HCT116 (cell line): ENCODE measurements at regions not wholly inside any gene's neighbourhood (a gene's known extent, or its start where the extent isn't known, plus 50 kb on each side); places are given as distances from the start of the nearest gene placed in this dataset.

Source experiments
- ATAC-seq: fragments of 200-7000 bp; cut with Tn5 transposase; 2 replicates; pipeline ENCODE4 v1.9.1; 2020; ENCODE audit warnings: mild to moderate bottlenecking, moderate library complexity
- BruUV-seq: library from RNA; stranded (reverse); fragments of 400-500 nt; replicated peaks from 2 replicates; lab custom pipeline; 2021; lab: Mats Ljungman, UMichigan
- CTCF ChIA-PET: fragments of 300-600 bp; sonication (Branson Sonifier 250); formaldehyde crosslinking; loops from one replicate; lab custom pipeline; 2021; ENCODE audit warnings: antibody characterized with exemption; lab: Charles Lee
- POLR2A ChIA-PET: fragments of 300-600, 350-600 bp; sonication (Branson Sonifier 250); formaldehyde crosslinking; loops from one replicate; lab custom pipeline; 2021; ENCODE audit warnings: antibody characterized with exemption; lab: Charles Lee
- RAD21 ChIA-PET, 2 experiments: fragments of 300-600 bp; sonication (Branson Sonifier 250); formaldehyde crosslinking; loops; one replicate each; lab custom pipeline; 2023; ENCODE audit warnings: low total read pairs in 2 of 2; ENCODE audit not compliant: uncharacterized antibody in 2 of 2, unreplicated experiment in 2 of 2, low non-redundant PET in 1 of 2; lab: Charles Lee
- DNase-seq: peaks from one replicate; pipeline ENCODE4 v3.0.0-alpha.2; 2010; ENCODE audit warnings: low read depth, low spot score
- H2AFZ ChIP-seq: fragments of 200-600 bp; shearing (Covaris generic), sonication (generic); 2 replicates; pipeline ENCODE4 v1.6.1; 2017; ENCODE audit warnings: low read depth, mixed run types, mixed read lengths, antibody characterized with exemption, low read length; ENCODE audit not compliant: poor library complexity, severe bottlenecking
- H3K27ac ChIP-seq: 2 replicates; pipeline ENCODE4 v1.5.1; 2012; ENCODE audit warnings: low read depth, low read length
- H3K27me3 ChIP-seq: fragments of 200-600 bp; sonication (generic); 2 replicates; pipeline ENCODE4 v1.6.1; 2016; ENCODE audit warnings: mixed run types, low read length, mixed read lengths; ENCODE audit not compliant: insufficient read depth
- H3K36me3 ChIP-seq, 2 experiments: fragments of 200-500 bp in 1 of 2; fragments of 200-600 bp in 1 of 2; sonication (Bioruptor generic) in 1 of 2; sonication (generic) in 1 of 2; 2 replicates each; pipeline versions ENCODE4 v1.5.1 to v1.6.1; 2014 to 2016; ENCODE audit warnings: low read length in 2 of 2, inconsistent platforms in 1 of 2, mixed read lengths in 1 of 2, mixed run types in 1 of 2; ENCODE audit not compliant: insufficient read depth in 2 of 2, control insufficient read depth in 1 of 2
- H3K4me1 ChIP-seq, 2 experiments: fragments of 200-600 bp in 1 of 2; sonication (generic) in 1 of 2; 2 replicates each; pipeline versions ENCODE4 v1.5.1 to v1.6.1; 2012 to 2017; ENCODE audit warnings: low read length in 2 of 2, inconsistent platforms in 1 of 2, mild to moderate bottlenecking in 1 of 2, mixed read lengths in 1 of 2, mixed run types in 1 of 2, moderate library complexity in 1 of 2; ENCODE audit not compliant: insufficient read depth in 2 of 2, control insufficient read depth in 1 of 2
- H3K4me2 ChIP-seq: fragments of 200-600 bp; sonication (generic); 2 replicates; pipeline ENCODE4 v1.6.1; 2017; ENCODE audit warnings: mixed run types, low read length, mixed read lengths
- H3K4me3 ChIP-seq, 2 experiments: fragments of 200-600 bp in 1 of 2; sonication (generic) in 1 of 2; replicated peaks in 1 of 2; 2 replicates each; pipeline ENCODE4 v1.5.1; 2011 to 2016; ENCODE audit warnings: low read length in 2 of 2, control low read depth in 1 of 2, low read depth in 1 of 2, mild to moderate bottlenecking in 1 of 2, mixed read lengths in 1 of 2, mixed run types in 1 of 2
- H3K79me2 ChIP-seq: fragments of 200-600 bp; sonication (generic); 2 replicates; pipeline ENCODE4 v1.6.1; 2017; ENCODE audit warnings: mild to moderate bottlenecking, mixed run types, low read length, moderate library complexity, mixed read lengths; ENCODE audit not compliant: insufficient read depth
- H3K9ac ChIP-seq: fragments of 200-600 bp; sonication (generic); 2 replicates; pipeline ENCODE4 v1.6.1; 2016; ENCODE audit warnings: low read length, mixed read lengths
- H3K9me2 ChIP-seq: fragments of 200-600 bp; sonication (generic), shearing (Covaris generic); 2 replicates; pipeline ENCODE4 v1.6.1; 2017; ENCODE audit warnings: mixed run types, mild to moderate bottlenecking, moderate library complexity; ENCODE audit not compliant: insufficient read depth
- H3K9me3 ChIP-seq, 2 experiments: fragments of 200-500 bp in 1 of 2; fragments of 200-600 bp in 1 of 2; sonication (Bioruptor generic) in 1 of 2; sonication (generic) in 1 of 2; 2 replicates each; pipeline ENCODE4 v1.6.1; 2014 to 2017; ENCODE audit warnings: low read length in 2 of 2, mixed read lengths in 2 of 2, inconsistent platforms in 1 of 2, low read depth in 1 of 2, mild to moderate bottlenecking in 1 of 2, mixed run types in 1 of 2, moderate library complexity in 1 of 2; ENCODE audit not compliant: control insufficient read depth in 1 of 2, insufficient read depth in 1 of 2
- H4K20me1 ChIP-seq: fragments of 200-600 bp; sonication (generic), shearing (Covaris generic); 2 replicates; pipeline ENCODE4 v1.6.1; 2017; ENCODE audit warnings: mixed run types, mild to moderate bottlenecking, moderate library complexity; ENCODE audit not compliant: insufficient read depth
- CBX3 ChIP-seq: IDR thresholded peaks from 2 replicates; pipeline ENCODE4 v1.6.1; 2012; ENCODE audit warnings: low read depth
- CEBPB ChIP-seq: IDR thresholded peaks from 2 replicates; pipeline ENCODE4 v1.6.1; 2012; ENCODE audit warnings: low read depth
- EGR1 ChIP-seq: IDR thresholded peaks from 2 replicates; pipeline ENCODE4 v1.6.1; 2012; ENCODE audit warnings: low read depth
- ELF1 ChIP-seq: IDR thresholded peaks from 2 replicates; pipeline ENCODE4 v1.6.1; 2012; ENCODE audit warnings: low read depth, borderline replicate concordance
- EZH2 ChIP-seq: fragments of 200-600 bp; sonication (generic); IDR thresholded peaks from 2 replicates; pipeline ENCODE4 v1.6.1; 2017; ENCODE audit warnings: antibody characterized with exemption, mixed run types
- JUND ChIP-seq: IDR thresholded peaks from 2 replicates; pipeline ENCODE4 v1.6.1; 2012
- RAD21 ChIP-seq: IDR thresholded peaks from 2 replicates; pipeline ENCODE4 v1.6.1; 2012; ENCODE audit warnings: low read depth, mild to moderate bottlenecking
- SP1 ChIP-seq: IDR thresholded peaks from 2 replicates; pipeline ENCODE4 v1.6.1; 2012; ENCODE audit warnings: low read depth
- SRF ChIP-seq: IDR thresholded peaks from 2 replicates; pipeline ENCODE4 v1.6.1; 2012; ENCODE audit warnings: low read depth
- TCF7L2 ChIP-seq: IDR thresholded peaks from 2 replicates; pipeline ENCODE4 v1.7.0; 2011; ENCODE audit warnings: borderline replicate concordance, inconsistent platforms; ENCODE audit not compliant: insufficient read depth, insufficient read length; ENCODE audit errors: extremely low read depth
- ZFX ChIP-seq: fragments of 450-650 bp; IDR thresholded peaks from 2 replicates; pipeline ENCODE4 v1.6.1; 2017
- ZNF274 ChIP-seq: fragments of 200-500 bp; sonication (Bioruptor generic); IDR thresholded peaks from 2 replicates; pipeline ENCODE4 v1.6.1; 2014; ENCODE audit warnings: mild to moderate bottlenecking, low read depth, low read length, inconsistent platforms
- intact Hi-C: fragments of 100-400 bp; cut with micrococcal nuclease; formaldehyde crosslinking; loops from 2 replicates; pipeline ENCODE4 v1.10.0; 2022
- TF ChIP-seq, protein P1 (sequence below): IDR thresholded peaks from 2 replicates; pipeline ENCODE4 v1.6.1; 2011; ENCODE audit warnings: mild to moderate bottlenecking, low read length, moderate library complexity; ENCODE audit not compliant: insufficient replicate concordance; ENCODE audit errors: extremely low read depth
- TF ChIP-seq, protein P2 (sequence below), 3 experiments: fragments of 200-600 bp in 1 of 3; sonication (generic) in 1 of 3; IDR thresholded peaks in 2 of 3; conservative IDR thresholded peaks in 1 of 3; 2 replicates each; pipeline ENCODE4 v1.5.1; 2012 to 2017; ENCODE audit warnings: low read depth in 2 of 3, low read length in 2 of 3, antibody characterized with exemption in 1 of 3, borderline replicate concordance in 1 of 3, control low read depth in 1 of 3, mild to moderate bottlenecking in 1 of 3, mixed read lengths in 1 of 3, mixed run types in 1 of 3, moderate library complexity in 1 of 3; ENCODE audit not compliant: insufficient read depth in 1 of 3
- TF ChIP-seq, protein P3 (sequence below): IDR thresholded peaks from 2 replicates; pipeline ENCODE4 v1.6.1; 2012
- TF ChIP-seq, protein P4 (sequence below): IDR thresholded peaks from 2 replicates; pipeline ENCODE4 v1.6.1; 2012; ENCODE audit warnings: low read depth
- TF ChIP-seq, protein P5 (sequence below): IDR thresholded peaks from 2 replicates; pipeline ENCODE4 v1.6.1; 2012

DNA sequence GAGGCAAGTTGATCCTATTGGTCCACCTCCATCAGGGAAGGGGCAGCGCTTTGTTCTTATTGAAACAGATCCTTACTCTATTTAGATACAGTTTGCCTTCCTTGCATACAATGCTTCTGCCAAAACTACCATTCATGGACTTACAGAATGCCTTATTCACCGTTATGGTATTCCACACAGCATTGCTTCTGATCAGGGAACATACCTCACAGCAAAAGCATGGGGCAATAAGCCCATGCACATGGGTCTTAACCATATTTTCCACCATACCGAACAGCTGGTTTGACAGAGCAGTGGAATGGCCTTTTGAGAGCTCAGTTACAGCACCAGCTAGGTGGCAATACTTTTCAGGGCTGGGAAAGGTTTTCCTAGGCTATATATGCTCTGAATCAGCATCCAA lies 544.8 kb upstream of the ADGRL4 start:
- CTCF ChIA-PET: no interaction called here
- Histone ChIP-seq H3K4me1 (no peaks in the 10 kb centered on the region), H3K79me2 (no peaks in the 10 kb centered on the region), H3K9me3 (no peaks in the 10 kb centered on the region), H3K9ac (no peak overlapping the region), H3K4me2 (no peak overlapping the region)
- intact Hi-C loops: no loop called here
- no peak for ATAC-seq
- no TSS peak for BruUV-seq
- TF ChIP-seq ZFX: no peak
- TF ChIP-seq, protein P1, sequence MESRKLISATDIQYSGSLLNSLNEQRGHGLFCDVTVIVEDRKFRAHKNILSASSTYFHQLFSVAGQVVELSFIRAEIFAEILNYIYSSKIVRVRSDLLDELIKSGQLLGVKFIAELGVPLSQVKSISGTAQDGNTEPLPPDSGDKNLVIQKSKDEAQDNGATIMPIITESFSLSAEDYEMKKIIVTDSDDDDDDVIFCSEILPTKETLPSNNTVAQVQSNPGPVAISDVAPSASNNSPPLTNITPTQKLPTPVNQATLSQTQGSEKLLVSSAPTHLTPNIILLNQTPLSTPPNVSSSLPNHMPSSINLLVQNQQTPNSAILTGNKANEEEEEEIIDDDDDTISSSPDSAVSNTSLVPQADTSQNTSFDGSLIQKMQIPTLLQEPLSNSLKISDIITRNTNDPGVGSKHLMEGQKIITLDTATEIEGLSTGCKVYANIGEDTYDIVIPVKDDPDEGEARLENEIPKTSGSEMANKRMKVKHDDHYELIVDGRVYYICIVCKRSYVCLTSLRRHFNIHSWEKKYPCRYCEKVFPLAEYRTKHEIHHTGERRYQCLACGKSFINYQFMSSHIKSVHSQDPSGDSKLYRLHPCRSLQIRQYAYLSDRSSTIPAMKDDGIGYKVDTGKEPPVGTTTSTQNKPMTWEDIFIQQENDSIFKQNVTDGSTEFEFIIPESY: no peak
- TF ChIP-seq RAD21: no peak
- no peak for TF ChIP-seq SRF
- no peak for TF ChIP-seq CEBPB
- TF ChIP-seq JUND: no peak
- TF ChIP-seq, protein P2, sequence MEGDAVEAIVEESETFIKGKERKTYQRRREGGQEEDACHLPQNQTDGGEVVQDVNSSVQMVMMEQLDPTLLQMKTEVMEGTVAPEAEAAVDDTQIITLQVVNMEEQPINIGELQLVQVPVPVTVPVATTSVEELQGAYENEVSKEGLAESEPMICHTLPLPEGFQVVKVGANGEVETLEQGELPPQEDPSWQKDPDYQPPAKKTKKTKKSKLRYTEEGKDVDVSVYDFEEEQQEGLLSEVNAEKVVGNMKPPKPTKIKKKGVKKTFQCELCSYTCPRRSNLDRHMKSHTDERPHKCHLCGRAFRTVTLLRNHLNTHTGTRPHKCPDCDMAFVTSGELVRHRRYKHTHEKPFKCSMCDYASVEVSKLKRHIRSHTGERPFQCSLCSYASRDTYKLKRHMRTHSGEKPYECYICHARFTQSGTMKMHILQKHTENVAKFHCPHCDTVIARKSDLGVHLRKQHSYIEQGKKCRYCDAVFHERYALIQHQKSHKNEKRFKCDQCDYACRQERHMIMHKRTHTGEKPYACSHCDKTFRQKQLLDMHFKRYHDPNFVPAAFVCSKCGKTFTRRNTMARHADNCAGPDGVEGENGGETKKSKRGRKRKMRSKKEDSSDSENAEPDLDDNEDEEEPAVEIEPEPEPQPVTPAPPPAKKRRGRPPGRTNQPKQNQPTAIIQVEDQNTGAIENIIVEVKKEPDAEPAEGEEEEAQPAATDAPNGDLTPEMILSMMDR (IDR thresholded peaks at IDR 0.05 in 2 of 3, conservative IDR thresholded peaks at IDR 0.05 in 1 of 3; ENCODE audit: borderline replicate concordance in 1 of 3, insufficient read depth in 1 of 3, low read depth in 2 of 3, low read length in 2 of 3): no peak
- TF ChIP-seq, protein P3, sequence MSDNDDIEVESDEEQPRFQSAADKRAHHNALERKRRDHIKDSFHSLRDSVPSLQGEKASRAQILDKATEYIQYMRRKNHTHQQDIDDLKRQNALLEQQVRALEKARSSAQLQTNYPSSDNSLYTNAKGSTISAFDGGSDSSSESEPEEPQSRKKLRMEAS: no peak
- TF ChIP-seq, protein P4, sequence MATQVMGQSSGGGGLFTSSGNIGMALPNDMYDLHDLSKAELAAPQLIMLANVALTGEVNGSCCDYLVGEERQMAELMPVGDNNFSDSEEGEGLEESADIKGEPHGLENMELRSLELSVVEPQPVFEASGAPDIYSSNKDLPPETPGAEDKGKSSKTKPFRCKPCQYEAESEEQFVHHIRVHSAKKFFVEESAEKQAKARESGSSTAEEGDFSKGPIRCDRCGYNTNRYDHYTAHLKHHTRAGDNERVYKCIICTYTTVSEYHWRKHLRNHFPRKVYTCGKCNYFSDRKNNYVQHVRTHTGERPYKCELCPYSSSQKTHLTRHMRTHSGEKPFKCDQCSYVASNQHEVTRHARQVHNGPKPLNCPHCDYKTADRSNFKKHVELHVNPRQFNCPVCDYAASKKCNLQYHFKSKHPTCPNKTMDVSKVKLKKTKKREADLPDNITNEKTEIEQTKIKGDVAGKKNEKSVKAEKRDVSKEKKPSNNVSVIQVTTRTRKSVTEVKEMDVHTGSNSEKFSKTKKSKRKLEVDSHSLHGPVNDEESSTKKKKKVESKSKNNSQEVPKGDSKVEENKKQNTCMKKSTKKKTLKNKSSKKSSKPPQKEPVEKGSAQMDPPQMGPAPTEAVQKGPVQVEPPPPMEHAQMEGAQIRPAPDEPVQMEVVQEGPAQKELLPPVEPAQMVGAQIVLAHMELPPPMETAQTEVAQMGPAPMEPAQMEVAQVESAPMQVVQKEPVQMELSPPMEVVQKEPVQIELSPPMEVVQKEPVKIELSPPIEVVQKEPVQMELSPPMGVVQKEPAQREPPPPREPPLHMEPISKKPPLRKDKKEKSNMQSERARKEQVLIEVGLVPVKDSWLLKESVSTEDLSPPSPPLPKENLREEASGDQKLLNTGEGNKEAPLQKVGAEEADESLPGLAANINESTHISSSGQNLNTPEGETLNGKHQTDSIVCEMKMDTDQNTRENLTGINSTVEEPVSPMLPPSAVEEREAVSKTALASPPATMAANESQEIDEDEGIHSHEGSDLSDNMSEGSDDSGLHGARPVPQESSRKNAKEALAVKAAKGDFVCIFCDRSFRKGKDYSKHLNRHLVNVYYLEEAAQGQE: no peak
- no peak for TF ChIP-seq TCF7L2
- TF ChIP-seq EGR1: no peak
- TF ChIP-seq ZNF274: no peak
- no peak for TF ChIP-seq CBX3
- no peak for TF ChIP-seq EZH2
- TF ChIP-seq SP1: no peak
- TF ChIP-seq, protein P5, sequence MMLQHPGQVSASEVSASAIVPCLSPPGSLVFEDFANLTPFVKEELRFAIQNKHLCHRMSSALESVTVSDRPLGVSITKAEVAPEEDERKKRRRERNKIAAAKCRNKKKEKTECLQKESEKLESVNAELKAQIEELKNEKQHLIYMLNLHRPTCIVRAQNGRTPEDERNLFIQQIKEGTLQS: no peak
- no peak for TF ChIP-seq ELF1
- TF ChIP-seq, all 23 proteins: peak for 0
- H2AFZ ChIP-seq: no peak overlapping the region
- H3K36me3 ChIP-seq: no peaks in the 10 kb centered on the region
- ChIA-PET RAD21 (no interaction called here), POLR2A (no interaction called here)
- H4K20me1 ChIP-seq: no peaks in the 10 kb centered on the region
- no peaks in the 10 kb centered on the region for H3K9me2 ChIP-seq
- H3K4me3 ChIP-seq: no peak overlapping the region
- H3K27me3 ChIP-seq: no peaks in the 10 kb centered on the region
- no peak for DNase-seq
- no peak overlapping the region for H3K27ac ChIP-seq
